COLO668 (cell line): ENCODE measurements at regions not wholly inside any gene's neighbourhood (a gene's known extent, or its start where the extent isn't known, plus 50 kb on each side); places are given as distances from the start of the nearest gene placed in this dataset.
"Not testable (repeated sequence)": the region's sequence is repeated elsewhere in the genome, so short reads cannot be mapped to it uniquely, and the experiment has no call there.

Source experiments
- DNase-seq: peaks from one replicate; lab custom pipeline; 2025; ENCODE audit not compliant: unreplicated experiment; lab: John Stamatoyannopoulos, UW

DNA sequence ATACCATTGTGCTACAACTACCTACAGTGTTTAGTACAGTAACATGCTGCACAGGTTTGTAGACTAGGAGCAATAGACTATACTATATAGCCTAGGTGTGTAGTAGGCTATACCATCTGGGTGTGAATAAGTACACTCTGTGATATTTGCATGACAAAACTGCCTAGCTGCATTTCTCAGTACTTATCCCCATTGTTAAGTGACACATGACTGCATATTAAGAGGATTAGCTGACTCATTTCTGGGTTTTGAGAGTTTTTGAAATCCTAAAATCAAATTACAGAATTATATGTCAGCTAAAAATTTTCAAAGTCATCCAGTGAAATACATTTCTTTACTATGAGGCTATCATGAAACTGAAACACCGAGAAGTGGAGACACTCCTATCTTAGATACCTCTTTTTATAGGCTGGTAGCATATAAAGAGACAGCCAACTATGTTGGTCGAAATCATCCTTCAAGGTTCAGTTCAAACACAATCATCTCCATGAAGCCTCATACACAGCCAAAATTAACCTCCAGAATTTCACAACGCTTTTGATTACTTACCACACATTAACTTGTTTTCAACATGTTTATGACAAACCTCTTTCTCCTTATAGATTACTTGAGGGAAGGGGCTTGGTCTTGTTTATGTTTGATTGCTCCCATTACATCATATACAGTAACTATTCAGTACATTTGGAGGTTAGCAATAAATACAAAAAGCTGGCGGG is 89.8 kb upstream of the ANK3 start:
- DNase-seq: no peak

DNA sequence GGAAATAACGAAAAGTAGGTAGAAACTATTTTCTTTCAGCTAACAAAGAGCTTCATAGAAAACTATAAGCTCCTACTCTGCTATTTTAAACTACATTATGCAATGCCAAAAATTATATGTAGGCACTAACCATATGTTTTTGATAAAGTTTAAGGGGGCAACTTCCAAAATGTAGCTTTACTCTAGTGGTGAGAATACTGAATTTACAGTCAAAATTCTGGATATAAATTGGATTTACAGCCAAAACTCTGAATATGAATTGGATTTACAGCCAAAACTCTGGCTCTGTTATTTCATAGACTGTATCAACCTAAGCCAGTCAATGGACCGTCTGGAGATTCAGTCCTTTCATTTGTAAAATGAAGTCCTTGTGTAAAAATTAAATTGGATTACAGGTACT is 86.8 kb upstream of the ANK3 start:
- no peak for DNase-seq

DNA sequence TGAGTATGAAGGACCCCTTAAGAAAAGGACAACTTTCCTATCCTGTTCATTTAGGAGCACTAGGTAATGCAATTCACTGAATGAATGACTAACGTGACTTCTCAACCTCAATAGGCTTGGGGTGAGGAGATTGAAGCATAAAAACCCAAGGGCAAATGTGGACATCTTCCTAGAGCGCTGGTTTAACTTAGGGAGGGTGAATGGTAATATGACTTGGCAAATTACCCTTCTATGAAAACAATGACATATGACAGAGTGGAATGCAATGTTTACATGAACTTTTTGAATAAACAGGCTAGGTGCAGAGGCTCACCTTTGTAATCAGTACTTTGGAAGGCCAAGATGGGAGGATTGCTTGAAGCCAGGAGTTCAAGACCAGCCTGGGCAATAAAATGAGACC is 83.9 kb upstream of the ANK3 start:
- no peak for DNase-seq

DNA sequence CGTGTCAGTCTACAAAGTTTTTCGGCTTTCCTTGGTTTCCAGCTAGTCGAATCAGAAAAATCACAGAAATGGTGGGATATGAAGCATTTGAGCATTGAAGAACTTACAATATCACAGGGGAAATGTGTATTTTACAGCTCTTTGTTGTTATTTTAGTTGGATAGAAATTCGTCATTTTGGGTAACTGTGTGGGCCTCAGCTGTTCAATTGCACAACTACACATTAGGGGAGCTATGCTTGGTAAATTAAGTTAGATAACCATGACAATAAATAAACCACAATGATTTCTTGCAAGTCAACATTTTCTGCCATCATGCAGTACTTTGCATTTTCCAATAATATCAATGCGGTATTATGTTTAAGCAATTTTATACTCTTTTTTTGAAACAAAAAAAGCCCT is 80.4 kb upstream of the ANK3 start:
- DNase-seq: no peak

DNA sequence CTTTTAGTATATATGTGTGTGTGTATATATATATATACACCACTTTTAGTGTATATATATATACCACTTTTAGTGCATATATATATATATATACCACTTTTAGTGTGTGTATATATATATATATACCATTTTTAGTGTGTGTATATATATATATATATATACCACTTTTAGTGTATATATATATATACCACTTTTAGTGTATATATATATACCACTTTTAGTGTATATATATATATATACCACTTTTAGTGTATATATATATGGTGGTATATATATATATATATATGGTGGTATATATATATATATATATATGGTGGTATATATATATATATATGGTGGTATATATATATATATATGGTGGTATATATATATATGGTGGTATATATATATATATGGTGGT is 79.5 kb upstream of the ANK3 start:
- DNase-seq: not testable (repeated sequence)

DNA sequence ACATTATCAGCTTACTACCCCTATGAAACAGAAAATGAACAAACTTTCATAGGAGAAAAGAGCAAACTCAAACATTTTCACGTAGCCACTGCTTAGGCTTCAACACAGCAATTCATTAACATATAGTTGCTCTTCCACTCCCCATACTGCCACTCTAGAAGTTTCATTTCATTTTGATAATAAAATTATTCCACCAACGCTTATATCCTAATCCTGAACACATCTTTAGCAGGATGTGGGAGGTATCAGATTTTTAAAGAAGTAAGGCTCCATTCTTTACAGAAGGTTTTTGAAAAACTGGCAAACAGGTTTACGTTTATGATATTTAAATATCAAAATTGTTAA is 77.5 kb upstream of the ANK3 start:
- no peak for DNase-seq

DNA sequence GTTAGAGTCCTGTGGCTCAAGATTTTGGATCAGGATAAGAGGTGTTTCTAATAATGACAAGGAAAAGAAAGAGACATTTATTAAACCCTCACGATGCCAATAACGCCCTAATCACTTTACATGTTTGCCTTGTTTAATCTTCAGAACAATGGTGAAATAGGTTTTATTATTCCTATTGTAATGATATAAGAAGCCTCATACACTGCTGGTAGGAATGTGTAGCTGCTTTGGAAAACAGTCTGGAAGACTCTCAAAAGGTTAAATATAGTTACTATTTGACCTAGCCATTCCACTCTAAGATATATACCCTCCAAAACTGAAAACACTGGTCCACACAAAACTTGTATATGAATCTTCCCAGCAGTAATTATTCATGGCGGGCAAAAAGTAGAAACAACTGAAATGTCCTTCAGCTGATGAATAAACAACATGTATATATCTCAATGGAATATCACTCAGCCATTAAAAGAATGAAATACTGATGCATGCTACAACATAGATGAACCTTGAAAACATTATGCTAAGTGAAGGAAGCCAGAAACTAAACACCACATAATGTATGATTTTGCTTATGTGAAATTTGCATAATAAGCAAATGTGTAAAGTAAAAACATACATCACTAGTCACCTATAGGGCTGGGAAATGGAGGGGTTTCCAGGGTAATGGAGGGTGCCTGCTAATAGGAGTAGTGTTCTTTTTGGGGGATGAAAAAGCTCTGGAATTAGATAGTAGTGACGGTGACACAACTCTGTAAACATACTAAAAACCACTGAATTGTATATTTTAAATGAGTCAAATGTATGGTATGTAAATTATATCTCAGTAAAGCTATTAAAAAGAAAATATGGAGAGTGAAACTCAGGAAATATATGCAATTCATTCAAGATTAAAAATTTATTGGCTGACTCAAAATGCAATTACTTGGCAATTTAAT is 76.9 kb upstream of the ANK3 start:
- no peak for DNase-seq

DNA sequence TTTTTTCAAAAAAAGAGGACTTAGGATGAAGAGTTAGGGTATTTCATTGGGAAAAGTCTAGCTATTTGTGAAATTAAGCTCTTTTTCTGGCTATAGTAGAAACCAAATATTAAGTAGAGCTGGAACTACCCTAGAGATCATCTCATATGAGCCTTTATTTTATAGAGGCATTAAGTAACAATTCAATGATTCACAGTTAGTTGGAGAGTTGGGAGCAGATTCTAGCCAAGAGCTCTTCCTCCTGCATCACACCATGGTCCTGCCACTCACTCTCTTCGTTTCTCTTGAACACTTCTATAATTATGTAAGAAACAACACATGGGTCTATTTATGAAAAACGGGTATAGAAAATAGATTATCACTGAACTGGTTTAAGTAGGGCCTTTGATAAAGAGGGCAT is 76.1 kb upstream of the ANK3 start:
- no peak for DNase-seq

DNA sequence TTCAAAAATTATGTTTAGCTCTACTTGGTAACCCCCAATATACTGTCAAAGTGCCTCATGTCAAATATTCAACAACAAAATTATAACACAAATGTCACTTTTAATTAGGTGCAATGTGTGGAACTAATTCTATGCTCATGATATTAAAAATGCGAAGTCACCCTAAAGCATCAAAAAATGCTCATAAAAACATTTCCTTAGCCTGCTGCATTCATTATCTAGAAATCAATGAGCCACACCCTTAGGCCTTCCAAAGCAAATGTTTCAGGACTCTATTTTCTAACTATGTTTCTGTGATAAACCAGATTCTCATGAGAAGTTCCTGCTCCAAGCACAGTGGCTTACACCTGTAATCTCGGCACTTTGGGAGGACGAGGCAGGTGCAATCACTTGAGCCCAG is 75.0 kb upstream of the ANK3 start:
- DNase-seq: no peak

DNA sequence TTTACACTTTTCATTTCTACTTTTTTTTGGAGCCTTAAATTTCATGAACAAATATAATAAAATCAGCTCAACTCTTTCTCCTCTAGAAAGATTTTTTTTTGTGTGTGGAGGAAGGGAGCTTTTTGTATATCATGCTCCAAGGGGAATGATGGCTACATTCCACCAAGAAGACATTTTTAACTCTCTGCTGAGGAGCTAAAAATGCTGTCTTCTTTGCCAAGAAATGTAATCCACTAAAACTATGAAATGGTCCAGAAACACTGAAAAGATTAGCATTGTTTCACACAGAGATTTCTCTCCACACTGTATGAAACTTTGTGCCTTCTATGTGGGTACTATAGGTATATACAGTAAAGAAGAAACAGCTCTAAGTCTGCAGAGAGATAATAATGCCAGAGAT is 74.1 kb upstream of the ANK3 start:
- no peak for DNase-seq

DNA sequence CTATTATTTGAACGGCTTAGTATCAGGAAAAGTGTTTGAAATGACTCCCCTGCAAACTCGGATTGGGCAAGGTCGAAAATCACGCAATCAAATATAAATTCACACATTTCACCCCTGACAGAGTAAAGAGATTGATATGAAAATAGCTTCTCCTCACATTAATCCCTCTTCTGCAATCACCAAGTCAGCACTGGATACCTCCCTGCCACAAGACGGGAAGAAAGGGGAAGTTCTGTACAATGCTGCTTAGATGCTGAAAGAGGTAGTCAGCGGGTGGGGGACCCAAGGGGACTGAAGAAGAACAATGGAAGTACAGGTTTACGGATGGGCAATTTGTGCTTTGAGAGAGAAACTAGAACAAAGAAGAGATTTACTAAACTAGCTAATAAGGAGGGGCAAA is 72.0 kb upstream of the ANK3 start:
- no peak for DNase-seq

DNA sequence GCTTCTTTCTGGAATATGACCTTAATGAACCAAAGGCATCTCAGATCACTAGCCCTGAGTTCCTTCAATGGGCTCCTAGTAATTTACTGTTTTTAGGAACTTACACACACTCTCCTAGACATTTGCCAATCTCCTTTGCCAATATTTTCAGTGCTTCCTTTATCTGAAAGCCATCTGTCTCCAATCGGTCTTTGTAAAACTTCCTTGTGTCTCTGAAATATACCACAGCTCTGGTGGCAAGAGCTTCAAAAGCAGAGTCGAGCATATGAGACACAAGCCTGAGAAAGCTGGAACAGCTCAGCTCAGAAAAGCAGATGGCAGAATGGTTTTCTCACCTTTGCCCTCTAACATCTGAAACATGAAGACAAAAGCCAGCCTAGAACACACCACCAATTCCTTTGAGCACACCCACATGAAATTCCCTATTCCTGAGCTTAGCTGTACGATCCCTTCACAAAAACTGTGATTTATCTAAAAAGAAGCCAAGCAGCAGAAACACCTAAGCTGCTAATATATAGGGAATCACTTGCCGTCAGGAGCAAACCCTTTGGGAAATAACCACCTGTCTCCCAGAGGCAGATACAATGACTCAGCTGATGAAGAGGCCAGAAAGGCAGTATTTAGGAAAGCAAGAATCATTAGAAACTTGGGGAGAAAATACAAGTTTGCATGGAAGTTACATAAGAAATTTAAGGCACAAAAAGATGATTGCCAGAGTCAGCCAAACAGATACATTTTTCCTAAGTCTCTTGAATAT is 70.2 kb upstream of the ANK3 start:
- no peak for DNase-seq

DNA sequence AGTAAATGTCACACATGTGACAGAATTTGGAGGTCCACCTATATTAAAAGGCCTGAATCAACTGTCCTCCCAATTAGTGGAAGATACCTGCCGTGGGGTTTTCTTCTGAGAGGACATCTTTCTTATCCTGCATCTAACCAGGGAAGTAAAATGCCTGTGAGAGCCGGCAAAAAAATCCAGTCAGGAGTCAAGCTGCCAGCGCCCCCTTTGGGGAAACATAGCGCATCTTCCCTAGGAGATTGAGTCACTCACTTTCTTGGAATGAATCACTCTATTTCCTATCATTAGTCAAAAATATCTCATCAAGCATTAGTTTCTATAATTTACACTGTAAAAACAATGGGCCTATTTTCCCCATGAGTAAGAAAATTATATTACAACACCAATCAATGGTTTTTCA is 66.4 kb upstream of the ANK3 start:
- no peak for DNase-seq

DNA sequence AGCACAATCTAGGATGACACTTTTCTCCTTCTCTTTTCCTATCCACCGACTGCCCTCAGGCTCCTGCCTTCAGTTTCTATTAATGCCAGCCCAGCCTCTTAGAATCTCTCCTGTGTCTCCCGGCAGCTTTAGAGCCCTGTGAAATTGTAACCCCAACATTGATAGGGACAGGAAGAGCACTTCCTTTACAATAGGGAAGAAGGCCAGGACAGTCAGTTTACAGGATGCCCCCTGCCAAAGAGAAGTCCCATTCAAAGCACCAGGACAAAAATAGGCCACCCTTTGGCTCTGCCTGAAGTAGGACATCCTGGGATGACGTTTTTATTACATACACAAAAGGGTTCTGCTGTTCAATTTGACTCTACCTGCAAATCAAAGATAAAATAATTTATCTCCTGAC is 64.7 kb upstream of the ANK3 start:
- no peak for DNase-seq

DNA sequence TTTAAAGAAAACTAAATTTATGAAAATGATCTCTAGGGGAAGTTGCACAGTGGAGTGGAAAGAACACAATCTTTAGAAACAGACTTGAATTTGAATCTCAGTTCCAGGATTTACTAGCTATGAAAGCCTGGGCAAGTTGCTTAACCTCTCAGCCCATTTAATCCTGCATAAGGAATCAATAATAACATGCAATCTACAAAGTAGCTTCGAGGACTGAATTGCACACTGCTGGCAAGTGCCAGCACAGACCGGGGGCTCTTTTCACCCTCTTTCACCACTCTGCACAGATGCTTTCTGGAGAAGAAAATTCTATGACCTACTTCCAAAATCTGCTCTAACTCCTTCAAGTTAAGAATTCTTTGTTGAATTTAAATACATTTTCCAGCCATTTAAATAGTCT is 63.4 kb upstream of the ANK3 start:
- DNase-seq: no peak

DNA sequence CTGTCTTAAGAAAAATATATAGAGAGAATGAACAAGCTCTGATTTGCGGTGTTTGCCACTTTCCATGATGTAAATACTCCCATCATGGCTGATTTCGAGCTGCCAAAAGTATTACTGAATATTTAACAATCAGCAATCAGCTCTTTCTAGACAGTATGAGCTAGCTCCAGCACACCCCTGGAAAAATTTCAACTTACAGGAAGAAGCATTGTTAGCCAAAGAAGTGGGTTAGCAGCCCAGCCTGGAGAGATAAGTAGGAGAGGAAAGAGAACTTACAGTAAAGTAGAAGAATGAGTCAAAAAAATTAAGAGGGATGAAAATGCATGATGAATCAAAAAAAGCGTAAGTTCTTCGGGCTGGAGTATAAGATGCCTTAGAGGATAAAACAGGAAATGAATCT is 60.6 kb upstream of the ANK3 start:
- no peak for DNase-seq

DNA sequence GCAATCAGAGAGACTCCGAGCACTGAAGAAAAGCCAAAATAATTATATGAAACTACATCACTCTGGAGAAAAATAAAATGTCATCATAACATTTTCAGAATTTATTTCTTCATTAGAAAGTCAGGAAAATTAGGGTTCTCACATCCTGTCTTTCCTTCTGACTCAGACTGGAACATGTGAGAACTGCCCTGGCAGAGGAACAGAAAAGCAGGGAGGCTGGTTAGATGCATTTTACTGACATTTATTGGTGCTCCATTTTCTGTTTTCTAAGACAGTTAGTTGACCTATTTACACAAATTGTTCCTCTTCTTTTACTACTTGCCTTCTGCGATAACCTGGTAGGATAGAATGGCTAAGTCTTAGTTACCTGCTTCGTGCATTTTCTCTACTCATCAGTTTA is 58.6 kb upstream of the ANK3 start:
- no peak for DNase-seq

DNA sequence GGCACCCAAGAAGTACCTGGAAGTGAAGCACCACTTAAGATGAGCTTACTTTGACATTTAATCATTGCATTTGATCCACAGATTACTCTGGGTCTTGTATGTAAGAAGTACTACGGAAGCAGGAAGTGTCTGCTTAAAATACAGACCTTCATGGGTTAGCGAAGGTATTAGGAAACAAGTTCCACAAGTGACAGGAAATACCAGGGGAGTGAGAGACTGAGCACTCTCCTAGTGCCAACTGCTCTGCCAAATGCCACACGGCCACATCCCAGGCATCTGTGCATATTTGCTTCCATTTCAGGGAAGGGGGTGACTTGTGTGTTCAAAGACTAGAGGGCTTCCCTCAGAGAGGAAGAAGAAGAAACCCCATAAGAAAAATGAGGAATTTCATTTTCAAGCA is 57.2 kb upstream of the ANK3 start:
- DNase-seq: no peak

DNA sequence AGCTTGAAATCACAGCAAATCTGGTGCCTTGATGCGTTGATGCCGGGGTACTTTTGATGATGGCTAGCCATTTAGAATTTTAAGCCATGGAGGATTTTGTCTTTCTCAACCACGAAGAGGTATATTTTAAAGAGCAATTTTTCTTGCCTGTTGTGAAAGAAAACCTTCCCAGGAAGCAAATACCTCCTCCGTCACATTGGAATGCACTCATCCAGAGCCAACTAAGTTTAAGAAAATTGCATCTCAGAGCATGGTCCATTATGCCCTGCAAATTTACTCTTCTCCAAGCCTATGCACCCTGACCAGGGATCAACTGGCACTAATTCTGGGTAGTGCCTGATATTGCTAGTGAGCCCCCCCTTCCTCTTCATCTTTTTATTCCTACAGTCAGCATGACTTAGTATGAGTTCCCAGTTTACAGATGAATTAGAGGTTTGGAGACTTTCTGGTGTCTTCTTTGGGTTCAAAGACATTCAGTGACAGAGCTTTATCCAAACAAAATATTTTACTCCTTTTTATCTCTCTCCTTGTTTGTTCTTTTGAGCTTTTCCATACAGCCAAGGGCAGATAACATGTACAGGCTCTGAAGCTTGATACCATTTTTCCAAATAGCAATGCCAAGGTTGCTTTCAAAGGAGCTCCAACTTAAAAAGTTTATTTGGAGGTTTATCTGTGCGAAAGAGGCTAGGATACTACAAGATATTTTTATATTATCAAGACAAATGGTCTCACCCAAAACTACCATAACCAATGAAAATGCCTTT is 56.6 kb upstream of the ANK3 start:
- DNase-seq: no peak

DNA sequence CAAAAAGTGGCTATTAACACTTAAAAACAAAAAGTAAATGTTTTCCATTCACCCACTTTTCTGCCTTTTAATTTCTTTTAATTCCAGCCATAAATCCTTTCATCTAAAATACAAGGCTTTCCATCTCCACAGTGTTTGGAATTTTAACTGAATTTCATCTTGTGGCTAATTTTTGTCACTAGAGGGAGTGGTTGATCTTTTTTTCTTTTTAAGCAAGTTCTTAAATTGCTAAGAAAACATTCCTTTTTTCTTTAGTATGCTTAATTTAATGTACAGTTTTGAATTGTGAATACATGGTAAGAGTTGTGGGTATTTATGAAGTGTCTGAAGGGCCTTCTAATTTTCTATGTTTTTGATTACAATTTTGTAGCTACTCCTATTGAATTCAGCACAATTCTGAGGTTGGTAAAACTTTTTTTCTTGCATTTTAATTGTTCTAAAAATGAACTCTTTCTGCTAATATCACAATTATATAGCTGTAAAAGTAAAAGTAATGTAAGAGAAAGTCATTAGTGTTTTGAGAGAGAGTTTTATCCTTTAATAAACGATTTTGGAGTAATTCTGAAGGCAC is 54.9 kb upstream of the ANK3 start:
- DNase-seq: no peak

DNA sequence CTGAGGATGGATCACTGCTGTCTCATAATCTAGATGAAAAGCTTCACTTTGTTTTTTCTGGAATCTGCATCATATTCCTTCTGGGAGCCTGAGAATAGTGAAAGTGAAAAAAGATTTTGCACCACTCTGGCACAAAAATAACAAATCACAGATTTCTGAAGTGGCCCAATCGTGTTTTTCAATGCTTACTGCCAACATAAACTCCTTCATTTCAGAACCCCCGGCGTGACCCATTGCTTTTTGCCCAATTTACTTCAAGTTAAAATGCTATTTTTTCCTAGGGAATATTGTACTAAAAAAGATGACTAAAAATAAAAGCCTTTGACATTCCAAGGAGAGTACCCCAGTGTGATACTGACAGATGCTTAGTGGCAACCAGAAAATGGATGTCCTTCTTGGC is 53.7 kb upstream of the ANK3 start:
- DNase-seq: no peak
